K562 (cell line): ENCODE measurements at regions not wholly inside any gene's neighbourhood (a gene's known extent, or its start where the extent isn't known, plus 50 kb on each side); places are given as distances from the start of the nearest gene placed in this dataset.

ENCODE experiments used
- ATAC-seq: fragments of 200-7000 bp; cut with Tn5 transposase; 3 replicates; pipeline ENCODE4 v1.9.1; 2020; ENCODE audit warnings: moderate library complexity
- BruUV-seq: library from RNA; stranded (reverse); fragments of 400-500 nt; replicated peaks from 2 replicates; lab custom pipeline; 2021; lab: Mats Ljungman, UMichigan
- CTCF ChIA-PET: fragments of 300-600 bp; formaldehyde crosslinking; extraction: SDS; loops from one replicate; lab custom pipeline; 2021; ENCODE audit warnings: low intra/inter-chr PET ratio; lab: Yijun Ruan, JAX
- POLR2A ChIA-PET: fragments of 300-600, 350-650 bp; sonication (Branson Sonifier 250); formaldehyde crosslinking; extraction: SDS; loops from one replicate; lab custom pipeline; 2021; ENCODE audit warnings: antibody characterized with exemption, inconsistent platforms; lab: Yijun Ruan, JAX
- DNase-seq, 4 experiments: peaks; one replicate each; pipeline versions ENCODE4 v3.0.0 to v3.0.0-alpha.2; 2011 to 2018; ENCODE audit warnings: low spot score in 3 of 4, mixed read lengths in 3 of 4; ENCODE audit errors: extremely low read depth in 1 of 4
- FAIRE-seq: peaks from 2 replicates; lab custom pipeline; 2011; peaks lifted over from hg19 to GRCh38; lab: Jason Lieb, UNC
- H2AFZ ChIP-seq: 2 replicates; pipeline ENCODE4 v1.6.0; 2011; ENCODE audit warnings: low read depth, low read length, control low read depth, inconsistent platforms
- H3K27ac ChIP-seq: fragments of 200-600 bp; 3 replicates; pipeline ENCODE4 v1.8.0; 2011; ENCODE audit warnings: low read depth, mild to moderate bottlenecking, control low read depth, inconsistent platforms, low read length, moderate library complexity, mixed read lengths; ENCODE audit errors: extremely low read depth
- H3K27me3 ChIP-seq, 2 experiments: fragments of 300-600 bp in 1 of 2; 2 replicates in 1 of 2; 3 replicates in 1 of 2; pipeline versions ENCODE4 v1.6.0 to v1.8.0; 2011; ENCODE audit warnings: inconsistent platforms in 2 of 2, low read length in 2 of 2, mild to moderate bottlenecking in 1 of 2, mixed read lengths in 1 of 2, moderate library complexity in 1 of 2; ENCODE audit not compliant: control insufficient read depth in 2 of 2, insufficient read depth in 2 of 2
- H3K36me3 ChIP-seq: fragments of 300-600 bp; 3 replicates; pipeline ENCODE4 v1.8.0; 2011; ENCODE audit warnings: mild to moderate bottlenecking, low read length, inconsistent platforms; ENCODE audit not compliant: control insufficient read depth, insufficient read depth
- H3K4me1 ChIP-seq, 2 experiments: fragments of 200-600 bp in 1 of 2; replicated peaks in 1 of 2; 2 replicates in 1 of 2; 3 replicates in 1 of 2; pipeline versions ENCODE4 v1.5.1 to v1.8.0; 2011; ENCODE audit warnings: inconsistent platforms in 2 of 2, low read length in 2 of 2, mild to moderate bottlenecking in 1 of 2, mixed read lengths in 1 of 2, moderate library complexity in 1 of 2; ENCODE audit not compliant: control insufficient read depth in 2 of 2, insufficient read depth in 2 of 2
- H3K4me2 ChIP-seq: 2 replicates; pipeline ENCODE4 v1.6.1; 2011; ENCODE audit warnings: low read length, control low read depth, inconsistent platforms, mixed read lengths; ENCODE audit not compliant: insufficient read depth
- H3K4me3 ChIP-seq: fragments of 200-600 bp; sonication (generic), shearing (Covaris generic); 2 replicates; pipeline ENCODE4 v1.5.1; 2016; ENCODE audit warnings: control low read depth, inconsistent platforms
- H3K79me2 ChIP-seq: fragments of 200-600 bp; 3 replicates; pipeline ENCODE4 v1.8.0; 2011; ENCODE audit warnings: low read length, inconsistent platforms; ENCODE audit not compliant: control insufficient read depth, insufficient read depth
- H3K9ac ChIP-seq, 2 experiments: 2 replicates each; pipeline versions ENCODE4 v1.6.0 to v1.6.1; 2011; ENCODE audit warnings: low read depth in 2 of 2, low read length in 2 of 2, control low read depth in 1 of 2, inconsistent platforms in 1 of 2, mild to moderate bottlenecking in 1 of 2, mixed read lengths in 1 of 2; ENCODE audit not compliant: insufficient read depth in 1 of 2
- H3K9me1 ChIP-seq: one replicate; pipeline ENCODE4 v1.6.0; 2011; ENCODE audit warnings: inconsistent platforms, mild to moderate bottlenecking, low read length, moderate library complexity; ENCODE audit not compliant: control insufficient read depth, insufficient read depth
- H3K9me3 ChIP-seq: replicated peaks from 2 replicates; pipeline ENCODE4 v1.5.1; 2011; ENCODE audit warnings: low read depth, low read length, inconsistent platforms; ENCODE audit not compliant: control insufficient read depth, insufficient read depth
- H4K20me1 ChIP-seq: replicated peaks from 2 replicates; pipeline ENCODE4 v1.6.1; 2011; ENCODE audit warnings: low read length, inconsistent platforms, mixed read lengths; ENCODE audit not compliant: control insufficient read depth, insufficient read depth
- BRD9 ChIP-seq: fragments of 450-650 bp; IDR thresholded peaks from 2 replicates; pipeline ENCODE4 v1.6.1; 2018; ENCODE audit warnings: low read depth; ENCODE audit not compliant: partially characterized antibody
- HNRNPK ChIP-seq: fragments of 200-400 bp; formaldehyde crosslinking; IDR thresholded peaks from one replicate; pipeline ENCODE4 v1.6.1; 2018; ENCODE audit warnings: mild to moderate bottlenecking, low read depth, low read length; ENCODE audit not compliant: poor library complexity, severe bottlenecking
- KDM5B ChIP-seq: fragments of 200-600 bp; sonication (generic); IDR thresholded peaks from 2 replicates; pipeline ENCODE4 v1.6.1; 2012; ENCODE audit warnings: low read depth, mild to moderate bottlenecking, moderate library complexity, low read length, control low read depth, inconsistent platforms; ENCODE audit not compliant: insufficient replicate concordance
- TAF1 ChIP-seq: IDR thresholded peaks from 2 replicates; pipeline ENCODE4 v1.6.1; 2011; ENCODE audit warnings: mild to moderate bottlenecking, low read length, moderate library complexity; ENCODE audit not compliant: insufficient read depth, control insufficient read depth, severe bottlenecking; ENCODE audit errors: extremely low read depth
- WGBS: fragments of 100-300 bp; shearing (Covaris generic); methylation state at CpG from one replicate; pipeline ENCODE4 v1.1.6; 2016; ENCODE audit warnings: low coverage, mixed read lengths; ENCODE audit not compliant: insufficient coverage; ENCODE audit errors: missing lambda C conversion rate; 5-methylcytosine and 5-hydroxymethylcytosine counted together
- in situ Hi-C: fragments of 300-500 bp; cut with MboI; formaldehyde crosslinking; loops from 4 replicates; pipeline ENCODE4 v1.15.0; 2018; ENCODE audit warnings: inconsistent platforms, mixed read lengths
- intact Hi-C: fragments of 100-400 bp; cut with micrococcal nuclease; formaldehyde crosslinking; loops from 2 replicates; pipeline ENCODE4 v1.14.2; 2022
- TF ChIP-seq, protein P1 (sequence below), 3 experiments: IDR thresholded peaks in 2 of 3; conservative IDR thresholded peaks in 1 of 3; 2 replicates each; pipeline ENCODE4 v1.5.1; 2011 to 2012; ENCODE audit warnings: low read length in 3 of 3, mild to moderate bottlenecking in 3 of 3, control low read depth in 2 of 3, improper control_type of control experiment in 1 of 3, inconsistent platforms in 1 of 3, low read depth in 1 of 3, mixed read lengths in 1 of 3, moderate library complexity in 1 of 3; ENCODE audit not compliant: insufficient read depth in 2 of 3

DNA sequence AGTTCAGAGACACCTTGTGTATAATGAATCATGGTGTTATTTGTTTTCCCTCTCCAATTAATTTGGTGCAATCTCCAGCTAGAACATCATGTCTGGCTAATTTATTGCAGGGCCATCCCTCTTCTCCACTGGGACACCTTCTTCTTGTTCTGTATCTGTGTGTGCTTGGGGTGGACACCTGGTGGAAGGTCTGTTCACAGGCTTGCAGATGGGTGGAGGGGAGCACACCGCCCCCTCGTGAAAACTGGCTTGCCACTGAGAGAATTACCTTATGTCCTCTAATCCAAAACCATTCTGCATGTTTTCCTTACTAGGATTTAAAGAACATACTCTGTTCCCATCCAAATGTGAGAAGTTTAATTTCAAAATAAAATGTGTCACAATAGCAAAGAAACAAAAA is 1160.4 kb upstream of the ZEB2 start:
- H3K4me3 ChIP-seq = no peak overlapping the region
- no TSS peak for BruUV-seq
- no peaks in the 10 kb centered on the region; the same call in 1 of the 2 replicates for H3K9me3 ChIP-seq
- WGBS = 50% methylated on average over 2 of the region's 2 CpGs
- in situ Hi-C loops (no loop called here), intact Hi-C loops (no loop called here)
- H4K20me1 ChIP-seq = no peaks in the 10 kb centered on the region
- peak in 2 of 4 experiments; percentile 12 to 14 for DNase-seq
- no peak overlapping the region for H3K9ac ChIP-seq
- H3K4me2 ChIP-seq = no peak overlapping the region
- no peak overlapping the region for H3K27ac ChIP-seq
- no peaks in the 10 kb centered on the region for H3K9me1 ChIP-seq
- POLR2A ChIA-PET = no interaction called here
- peaks cover 0 to 5% of the 10 kb centered on the region in 2 experiments; a peak in 2 of 5 replicates for H3K4me1 ChIP-seq
- H3K36me3 ChIP-seq = no peaks in the 10 kb centered on the region
- TF ChIP-seq KDM5B (no peak), TAF1 (no peak), BRD9 (no peak), HNRNPK (no peak)
- TF ChIP-seq, protein P1, sequence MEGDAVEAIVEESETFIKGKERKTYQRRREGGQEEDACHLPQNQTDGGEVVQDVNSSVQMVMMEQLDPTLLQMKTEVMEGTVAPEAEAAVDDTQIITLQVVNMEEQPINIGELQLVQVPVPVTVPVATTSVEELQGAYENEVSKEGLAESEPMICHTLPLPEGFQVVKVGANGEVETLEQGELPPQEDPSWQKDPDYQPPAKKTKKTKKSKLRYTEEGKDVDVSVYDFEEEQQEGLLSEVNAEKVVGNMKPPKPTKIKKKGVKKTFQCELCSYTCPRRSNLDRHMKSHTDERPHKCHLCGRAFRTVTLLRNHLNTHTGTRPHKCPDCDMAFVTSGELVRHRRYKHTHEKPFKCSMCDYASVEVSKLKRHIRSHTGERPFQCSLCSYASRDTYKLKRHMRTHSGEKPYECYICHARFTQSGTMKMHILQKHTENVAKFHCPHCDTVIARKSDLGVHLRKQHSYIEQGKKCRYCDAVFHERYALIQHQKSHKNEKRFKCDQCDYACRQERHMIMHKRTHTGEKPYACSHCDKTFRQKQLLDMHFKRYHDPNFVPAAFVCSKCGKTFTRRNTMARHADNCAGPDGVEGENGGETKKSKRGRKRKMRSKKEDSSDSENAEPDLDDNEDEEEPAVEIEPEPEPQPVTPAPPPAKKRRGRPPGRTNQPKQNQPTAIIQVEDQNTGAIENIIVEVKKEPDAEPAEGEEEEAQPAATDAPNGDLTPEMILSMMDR (IDR thresholded peaks at IDR 0.05 in 2 of 3, conservative IDR thresholded peaks at IDR 0.05 in 1 of 3; ENCODE audit: insufficient read depth in 2 of 3, low read depth in 1 of 3, low read length in 3 of 3) = peak in 1 of 3 experiments; percentile 37; a peak in 2 of 6 replicates
- no peaks in the 10 kb centered on the region for H3K79me2 ChIP-seq
- CTCF ChIA-PET = no interaction called here
- no peaks in the 10 kb centered on the region for H3K27me3 ChIP-seq
- peak; percentile 59; the same call in 2 of the 3 replicates for ATAC-seq
- H2AFZ ChIP-seq = no peak overlapping the region
- no peak for FAIRE-seq
